Ishikawa (cell line): ENCODE measurements at regions not wholly inside any gene's neighbourhood (a gene's known extent, or its start where the extent isn't known, plus 50 kb on each side); places are given as distances from the start of the nearest gene placed in this dataset.

Experiments used
- EGR1 ChIP-seq: IDR thresholded peaks from 2 replicates; pipeline ENCODE4 v1.6.1; 2012
- EP300 ChIP-seq: IDR thresholded peaks from 2 replicates; pipeline ENCODE4 v1.6.1; 2012; ENCODE audit warnings: borderline replicate concordance
- FOXM1 ChIP-seq: IDR thresholded peaks from 2 replicates; pipeline ENCODE4 v1.6.1; 2012; ENCODE audit warnings: low read depth, borderline replicate concordance
- NFIC ChIP-seq: IDR thresholded peaks from 2 replicates; pipeline ENCODE4 v1.6.1; 2012
- RAD21 ChIP-seq: IDR thresholded peaks from 2 replicates; pipeline ENCODE4 v1.6.1; 2012; ENCODE audit warnings: low read depth
- TCF12 ChIP-seq: IDR thresholded peaks from 2 replicates; pipeline ENCODE4 v1.6.1; 2012; ENCODE audit warnings: low read depth
- TF ChIP-seq, protein P1 (sequence below): IDR thresholded peaks from 2 replicates; pipeline ENCODE4 v1.6.1; 2012; ENCODE audit warnings: low read depth, mild to moderate bottlenecking

DNA sequence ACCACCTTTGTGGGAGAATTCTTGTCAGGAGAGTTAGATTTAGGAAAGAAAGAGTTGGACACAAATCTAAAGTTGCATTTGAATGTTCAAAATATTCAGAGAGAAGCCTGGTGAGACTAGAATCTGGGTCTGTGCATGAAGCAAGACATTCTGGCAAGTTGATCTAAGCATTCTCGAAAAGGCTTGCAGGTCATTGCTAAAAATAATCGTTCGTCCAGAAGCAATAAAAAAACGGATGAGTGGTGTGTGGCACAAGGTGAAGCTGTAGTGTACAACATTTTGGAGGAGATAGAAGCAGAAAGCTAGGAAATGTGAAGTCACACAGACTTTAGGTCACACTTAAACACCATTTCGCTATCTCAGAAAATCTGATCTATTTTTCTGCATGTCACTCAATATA lies 114.9 kb upstream of the IFNGR1 start:
- TF ChIP-seq FOXM1 (no peak), EP300 (no peak), RAD21 (no peak), TCF12 (no peak), NFIC (no peak), EGR1 (no peak)
- TF ChIP-seq, protein P1, sequence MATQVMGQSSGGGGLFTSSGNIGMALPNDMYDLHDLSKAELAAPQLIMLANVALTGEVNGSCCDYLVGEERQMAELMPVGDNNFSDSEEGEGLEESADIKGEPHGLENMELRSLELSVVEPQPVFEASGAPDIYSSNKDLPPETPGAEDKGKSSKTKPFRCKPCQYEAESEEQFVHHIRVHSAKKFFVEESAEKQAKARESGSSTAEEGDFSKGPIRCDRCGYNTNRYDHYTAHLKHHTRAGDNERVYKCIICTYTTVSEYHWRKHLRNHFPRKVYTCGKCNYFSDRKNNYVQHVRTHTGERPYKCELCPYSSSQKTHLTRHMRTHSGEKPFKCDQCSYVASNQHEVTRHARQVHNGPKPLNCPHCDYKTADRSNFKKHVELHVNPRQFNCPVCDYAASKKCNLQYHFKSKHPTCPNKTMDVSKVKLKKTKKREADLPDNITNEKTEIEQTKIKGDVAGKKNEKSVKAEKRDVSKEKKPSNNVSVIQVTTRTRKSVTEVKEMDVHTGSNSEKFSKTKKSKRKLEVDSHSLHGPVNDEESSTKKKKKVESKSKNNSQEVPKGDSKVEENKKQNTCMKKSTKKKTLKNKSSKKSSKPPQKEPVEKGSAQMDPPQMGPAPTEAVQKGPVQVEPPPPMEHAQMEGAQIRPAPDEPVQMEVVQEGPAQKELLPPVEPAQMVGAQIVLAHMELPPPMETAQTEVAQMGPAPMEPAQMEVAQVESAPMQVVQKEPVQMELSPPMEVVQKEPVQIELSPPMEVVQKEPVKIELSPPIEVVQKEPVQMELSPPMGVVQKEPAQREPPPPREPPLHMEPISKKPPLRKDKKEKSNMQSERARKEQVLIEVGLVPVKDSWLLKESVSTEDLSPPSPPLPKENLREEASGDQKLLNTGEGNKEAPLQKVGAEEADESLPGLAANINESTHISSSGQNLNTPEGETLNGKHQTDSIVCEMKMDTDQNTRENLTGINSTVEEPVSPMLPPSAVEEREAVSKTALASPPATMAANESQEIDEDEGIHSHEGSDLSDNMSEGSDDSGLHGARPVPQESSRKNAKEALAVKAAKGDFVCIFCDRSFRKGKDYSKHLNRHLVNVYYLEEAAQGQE = no peak
